GM12875 (cell line): ENCODE measurements at regions not wholly inside any gene's neighbourhood (a gene's known extent, or its start where the extent isn't known, plus 50 kb on each side); places are given as distances from the start of the nearest gene placed in this dataset.
"Not testable (repeated sequence)": the region's sequence is repeated elsewhere in the genome, so short reads cannot be mapped to it uniquely, and the experiment has no call there.

Experiments
- H3K4me3 ChIP-seq: one replicate; pipeline ENCODE4 v1.5.1; 2011; ENCODE audit warnings: low read depth, low read length, control low read depth
- TF ChIP-seq, protein P1 (sequence below): IDR thresholded peaks from 2 replicates; pipeline ENCODE4 v1.5.1; 2011; ENCODE audit warnings: low read depth, mild to moderate bottlenecking, control low read depth, inconsistent platforms, low read length, moderate library complexity, borderline replicate concordance; ENCODE audit not compliant: insufficient read depth

GRCh38 chr2:129192841-129193253 lies 786.6 kb upstream of the RAB6C start:
- TF ChIP-seq, protein P1, sequence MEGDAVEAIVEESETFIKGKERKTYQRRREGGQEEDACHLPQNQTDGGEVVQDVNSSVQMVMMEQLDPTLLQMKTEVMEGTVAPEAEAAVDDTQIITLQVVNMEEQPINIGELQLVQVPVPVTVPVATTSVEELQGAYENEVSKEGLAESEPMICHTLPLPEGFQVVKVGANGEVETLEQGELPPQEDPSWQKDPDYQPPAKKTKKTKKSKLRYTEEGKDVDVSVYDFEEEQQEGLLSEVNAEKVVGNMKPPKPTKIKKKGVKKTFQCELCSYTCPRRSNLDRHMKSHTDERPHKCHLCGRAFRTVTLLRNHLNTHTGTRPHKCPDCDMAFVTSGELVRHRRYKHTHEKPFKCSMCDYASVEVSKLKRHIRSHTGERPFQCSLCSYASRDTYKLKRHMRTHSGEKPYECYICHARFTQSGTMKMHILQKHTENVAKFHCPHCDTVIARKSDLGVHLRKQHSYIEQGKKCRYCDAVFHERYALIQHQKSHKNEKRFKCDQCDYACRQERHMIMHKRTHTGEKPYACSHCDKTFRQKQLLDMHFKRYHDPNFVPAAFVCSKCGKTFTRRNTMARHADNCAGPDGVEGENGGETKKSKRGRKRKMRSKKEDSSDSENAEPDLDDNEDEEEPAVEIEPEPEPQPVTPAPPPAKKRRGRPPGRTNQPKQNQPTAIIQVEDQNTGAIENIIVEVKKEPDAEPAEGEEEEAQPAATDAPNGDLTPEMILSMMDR = no peak

DNA sequence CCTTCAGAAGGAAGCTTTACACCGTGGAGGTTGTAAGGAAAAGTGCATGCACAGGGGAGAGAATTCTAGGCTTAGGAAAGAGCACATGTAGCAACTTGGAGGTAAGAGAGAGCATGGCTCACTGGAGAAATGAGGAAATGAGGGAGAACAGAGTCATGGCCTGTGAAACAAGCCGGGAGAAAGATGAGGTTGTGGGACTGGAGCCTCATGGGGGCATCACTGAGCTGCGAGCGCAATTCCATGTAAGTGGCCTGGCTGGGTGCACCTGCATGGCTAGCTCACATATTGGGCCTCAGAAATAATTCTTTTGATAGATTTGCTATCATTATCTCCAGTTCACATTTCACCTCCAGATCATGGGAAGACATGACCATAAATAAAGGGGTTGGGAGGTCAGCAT lies 785.5 kb upstream of the RAB6C start:
- TF ChIP-seq, protein P1 = no peak; the same call in 1 of the 2 replicates
- H3K4me3 ChIP-seq = no peak overlapping the region

More at GRCh38 chr2:129192841-129193253, 786.6 kb upstream of the RAB6C start:
- H3K4me3 ChIP-seq = no peak overlapping the region

- no peak overlapping the region for H3K4me3 ChIP-seq
- TF ChIP-seq, protein P1 = no peak
Measured at GRCh38 chr2:129199501-129199900, 780.0 kb upstream of the RAB6C start.

GRCh38 chr2:129201696-129202095 lies 777.8 kb upstream of the RAB6C start:
- H3K4me3 ChIP-seq = no peak overlapping the region

DNA sequence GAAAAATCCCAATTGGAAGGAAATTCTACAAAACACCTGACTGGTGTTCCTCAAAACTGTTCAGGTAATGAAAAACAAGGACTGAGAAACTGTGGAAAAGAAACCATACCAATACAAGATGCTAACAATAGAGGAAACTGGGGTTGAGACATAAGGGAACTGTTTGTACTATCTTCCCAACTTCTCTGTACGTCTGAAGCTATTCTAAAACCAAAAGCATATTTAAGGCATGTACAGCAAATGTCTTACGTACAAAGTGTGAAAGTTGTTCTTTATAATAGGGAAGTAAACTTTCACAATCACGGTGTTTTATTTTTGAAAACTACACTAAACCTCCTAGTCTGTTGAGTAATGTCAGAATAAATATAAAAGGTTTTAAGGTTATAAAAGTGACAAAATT lies 776.1 kb upstream of the RAB6C start:
- H3K4me3 ChIP-seq = no peak overlapping the region
- TF ChIP-seq, protein P1 = no peak

More at GRCh38 chr2:129201696-129202095, 777.8 kb upstream of the RAB6C start:
- TF ChIP-seq, protein P1 = no peak

DNA sequence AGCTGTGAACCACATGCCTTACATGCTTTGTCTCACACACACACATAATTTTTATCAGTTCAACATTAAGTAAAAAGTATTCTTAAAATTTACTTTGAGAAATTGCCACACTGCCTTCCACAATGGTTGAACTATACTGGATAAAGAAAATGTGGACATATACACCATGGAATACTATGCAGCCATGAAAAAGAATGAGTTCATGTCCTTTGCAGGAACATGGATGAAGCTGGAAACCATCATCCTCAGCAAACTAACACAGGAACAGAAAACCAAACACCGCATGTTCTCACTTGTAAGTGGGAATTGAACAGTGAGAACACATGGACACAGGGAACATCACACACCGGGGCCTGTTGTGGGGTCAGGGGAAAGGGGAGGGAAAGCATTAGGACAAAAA lies 774.9 kb upstream of the RAB6C start:
- H3K4me3 ChIP-seq = not testable (repeated sequence)

DNA sequence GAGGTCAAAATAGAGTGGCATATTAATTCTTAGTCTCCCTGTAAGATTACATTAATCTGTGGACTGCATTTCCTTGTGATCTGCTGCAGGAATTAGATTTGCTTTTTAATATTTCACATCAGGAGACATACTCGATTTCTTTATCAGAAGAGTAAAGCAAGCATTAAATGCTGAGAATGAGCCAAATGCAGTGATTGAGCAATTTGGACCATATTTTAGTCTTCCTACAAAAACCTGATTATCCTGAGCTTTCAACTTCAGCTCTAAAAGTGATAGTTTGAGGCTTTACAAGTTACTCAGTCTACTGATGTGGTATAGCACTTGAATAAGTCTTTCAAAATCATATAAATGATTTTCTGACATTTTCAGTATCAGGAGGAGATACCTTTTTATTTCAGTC lies 774.3 kb upstream of the RAB6C start:
- no peak overlapping the region for H3K4me3 ChIP-seq
- TF ChIP-seq, protein P1 = no peak

DNA sequence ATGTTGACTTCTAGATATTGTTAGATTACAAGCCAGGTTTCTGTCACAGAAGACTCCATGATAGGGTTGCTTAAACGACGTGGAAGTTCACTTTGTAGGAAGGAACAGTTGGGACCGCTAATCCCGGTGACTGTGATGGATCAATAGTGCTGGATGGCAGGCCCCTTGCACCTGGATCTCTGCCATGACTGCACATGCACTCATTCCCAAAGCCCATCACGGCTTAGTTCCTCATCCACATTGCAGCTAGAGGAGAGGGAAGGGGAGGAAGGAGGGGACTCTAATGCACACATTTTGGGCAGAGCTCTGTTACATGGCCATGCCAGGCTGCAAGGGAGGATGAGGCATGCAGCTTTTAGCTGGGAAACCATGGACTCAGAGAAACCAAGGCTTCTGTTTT lies 773.7 kb upstream of the RAB6C start:
- H3K4me3 ChIP-seq = no peak overlapping the region
- TF ChIP-seq, protein P1 = no peak
